Esophagus muscularis mucosa (tissue), 4 donors: ENCODE measurements at regions not wholly inside any gene's neighbourhood (a gene's known extent, or its start where the extent isn't known, plus 50 kb on each side); places are given as distances from the start of the nearest gene placed in this dataset.

Experiments
- DNase-seq: peaks from one replicate; pipeline ENCODE4 v3.0.0-alpha.2; 2017; ENCODE audit errors: extremely low spot score
- H3K27ac ChIP-seq, 4 donors: fragments of 200-600 bp; sonication (generic); replicated peaks in 1 of 4; 1 replicate in 3 of 4; 2 replicates in 1 of 4; pipeline ENCODE4 v1.5.1; 2016 to 2019; ENCODE audit warnings: mild to moderate bottlenecking in 1 of 4
- H3K27me3 ChIP-seq, 4 donors: fragments of 200-600 bp; sonication (generic); one replicate each; pipeline versions ENCODE4 v1.5.1 to v1.6.0; 2016 to 2019
- H3K36me3 ChIP-seq, 4 donors: fragments of 200-600 bp; sonication (generic); one replicate each; pipeline ENCODE4 v1.5.1; 2016 to 2019
- H3K4me1 ChIP-seq, 4 donors: fragments of 200-600 bp; sonication (generic); one replicate each; pipeline ENCODE4 v1.5.1; 2016 to 2019
- H3K4me3 ChIP-seq, 4 donors: fragments of 200-600 bp; sonication (generic); 1 replicate in 2 of 4; 2 replicates in 2 of 4; pipeline ENCODE4 v1.5.1; 2016 to 2019; ENCODE audit warnings: mild to moderate bottlenecking in 4 of 4, moderate library complexity in 1 of 4
- H3K9me3 ChIP-seq, 4 donors: fragments of 200-600 bp; sonication (generic); 1 replicate in 3 of 4; 2 replicates in 1 of 4; pipeline ENCODE4 v1.5.1; 2016 to 2019
- CTCF ChIP-seq, 3 experiments: fragments of 200-600 bp in 2 of 3; fragments of 450-650 bp in 1 of 3; sonication (generic) in 2 of 3; IDR thresholded peaks; one replicate each; pipeline ENCODE4 v1.5.1; 2017 to 2019; ENCODE audit warnings: antibody characterized with exemption in 3 of 3, mild to moderate bottlenecking in 2 of 3, moderate library complexity in 1 of 3
- EP300 ChIP-seq: sonication (generic); formaldehyde crosslinking; IDR thresholded peaks from one replicate; pipeline ENCODE4 v1.6.1; 2017; ENCODE audit warnings: antibody characterized with exemption
- POLR2A ChIP-seq: fragments of 450-650 bp; IDR thresholded peaks from one replicate; pipeline ENCODE4 v1.6.1; 2017; ENCODE audit warnings: antibody characterized with exemption, moderate library complexity, mild to moderate bottlenecking, low read depth
- POLR2AphosphoS5 ChIP-seq, 2 donors: sonication (generic); formaldehyde crosslinking; IDR thresholded peaks; one replicate each; pipeline ENCODE4 v1.6.1; 2017; ENCODE audit warnings: antibody characterized with exemption in 2 of 2
- WGBS: methylation state at CpG from one replicate; pipeline ENCODE4 v1.1.5; 2018; 5-methylcytosine and 5-hydroxymethylcytosine counted together
- intact Hi-C: fragments of 100-400 bp; cut with DNase I; formaldehyde crosslinking; loops from one replicate; pipeline ENCODE4 v1.15.1; 2023

DNA sequence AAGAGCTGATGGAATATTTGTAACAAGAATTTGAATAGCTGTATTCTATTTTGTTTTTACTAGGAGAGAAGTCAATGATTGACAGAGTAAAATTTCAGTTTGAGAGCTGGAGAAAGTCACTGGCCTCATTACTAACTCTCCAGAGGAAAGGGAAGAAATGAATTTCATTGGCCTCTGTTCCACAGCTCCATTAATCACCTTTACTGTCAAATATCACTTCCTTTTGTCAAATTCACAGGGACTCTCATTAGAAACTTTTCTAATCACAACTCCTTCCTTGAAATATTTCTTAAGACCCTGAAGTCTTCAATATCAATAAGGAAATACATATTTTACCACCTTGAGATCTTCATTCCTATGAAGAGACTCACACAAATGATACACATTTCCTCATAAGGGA is 379.9 kb upstream of the RASGRP1 start:
- Histone ChIP-seq H3K27me3 (peaks cover 0 to 4% (median 0%) of the 10 kb centered on the region in 4 donors), H3K4me1 (no peaks in the 10 kb centered on the region), H3K4me3 (no peak overlapping the region), H3K27ac (no peak overlapping the region), H3K9me3 (no peaks in the 10 kb centered on the region), H3K36me3 (no peaks in the 10 kb centered on the region)
- intact Hi-C loops = no loop called here
- DNase-seq = no peak
- TF ChIP-seq POLR2AphosphoS5 (IDR thresholded peaks at IDR 0.05) (no peak), EP300 (no peak), CTCF (IDR thresholded peaks at IDR 0.05) (no peak), POLR2A (no peak)

GRCh38 chr15:38945551-38946298 is 381.1 kb upstream of the RASGRP1 start:
- no peaks in the 10 kb centered on the region for H3K4me1 ChIP-seq
- no peak overlapping the region for H3K4me3 ChIP-seq
- no peak for DNase-seq
- TF ChIP-seq EP300 = no peak
- no peak for TF ChIP-seq POLR2AphosphoS5 (IDR thresholded peaks at IDR 0.05)
- intact Hi-C loops = no loop called here
- H3K27me3 ChIP-seq = no peaks in the 10 kb centered on the region
- H3K27ac ChIP-seq = no peak overlapping the region
- WGBS = 76% methylated on average over 5 of the region's 5 CpGs
- H3K9me3 ChIP-seq = no peaks in the 10 kb centered on the region
- H3K36me3 ChIP-seq = no peaks in the 10 kb centered on the region

- DNase-seq = no peak
- H3K27ac ChIP-seq = no peak overlapping the region
- 90% methylated on average over 3 of the region's 3 CpGs for WGBS
- TF ChIP-seq POLR2AphosphoS5 (IDR thresholded peaks at IDR 0.05) (no peak), CTCF (IDR thresholded peaks at IDR 0.05) (no peak), EP300 (no peak), POLR2A (no peak)
- no peaks in the 10 kb centered on the region for H3K27me3 ChIP-seq
- no peaks in the 10 kb centered on the region for H3K36me3 ChIP-seq
- no peaks in the 10 kb centered on the region for H3K4me1 ChIP-seq
- H3K9me3 ChIP-seq = no peaks in the 10 kb centered on the region
- intact Hi-C loops = no loop called here
- no peak overlapping the region for H3K4me3 ChIP-seq
Measured at GRCh38 chr15:38954090-38954489, 389.5 kb upstream of the RASGRP1 start.

DNA sequence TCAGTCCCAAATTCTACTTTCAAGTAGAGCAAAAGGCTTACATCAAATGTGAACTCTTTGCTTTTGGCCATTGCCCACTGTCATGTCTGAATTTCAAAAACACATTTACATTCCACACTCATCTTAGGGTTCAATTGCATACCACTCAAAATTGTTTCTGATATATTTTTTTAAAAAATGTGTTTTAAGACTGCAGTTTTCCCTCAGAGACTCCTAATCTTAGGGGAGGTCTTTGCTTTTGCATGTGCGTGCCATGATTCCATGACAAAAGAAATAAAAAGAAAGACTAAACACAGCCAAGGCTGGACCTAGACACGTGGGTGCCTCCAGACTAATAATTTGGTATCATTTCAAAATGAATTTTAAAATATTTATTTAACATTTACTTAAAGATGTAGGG is 396.8 kb upstream of the RASGRP1 start:
- 50% methylated on average over 2 of the region's 2 CpGs for WGBS
- no peaks in the 10 kb centered on the region for H3K27me3 ChIP-seq
- intact Hi-C loops = no loop called here
- H3K9me3 ChIP-seq = no peaks in the 10 kb centered on the region
- TF ChIP-seq POLR2A (no peak), EP300 (no peak), CTCF (IDR thresholded peaks at IDR 0.05) (no peak), POLR2AphosphoS5 (IDR thresholded peaks at IDR 0.05) (no peak)
- DNase-seq = no peak
- no peak overlapping the region for H3K27ac ChIP-seq
- H3K36me3 ChIP-seq = no peaks in the 10 kb centered on the region
- H3K4me1 ChIP-seq = peaks cover 0 to 13% (median 6%) of the 10 kb centered on the region in 4 donors
- H3K4me3 ChIP-seq = no peak overlapping the region

- Histone ChIP-seq H3K27ac (no peak overlapping the region), H3K27me3 (no peaks in the 10 kb centered on the region), H3K36me3 (no peaks in the 10 kb centered on the region), H3K9me3 (no peaks in the 10 kb centered on the region), H3K4me1 (peaks cover 0 to 13% (median 6%) of the 10 kb centered on the region in 4 donors), H3K4me3 (no peak overlapping the region)
- WGBS = 59% methylated on average over 2 of the region's 2 CpGs
- intact Hi-C loops = no loop called here
- no peak for TF ChIP-seq CTCF (IDR thresholded peaks at IDR 0.05)
- TF ChIP-seq EP300 = no peak
- DNase-seq = no peak
Measured at GRCh38 chr15:38961931-38962330, 397.3 kb upstream of the RASGRP1 start.
